Hematopoietic multipotent progenitor cell treated with erythropoietin and hydrocortisone succinate and interleukin-3 and kit ligand, for 8 days (in vitro differentiated cells): ENCODE measurements at regions not wholly inside any gene's neighbourhood (a gene's known extent, or its start where the extent isn't known, plus 50 kb on each side); places are given as distances from the start of the nearest gene placed in this dataset.
A peak's percentile ranks its signal among the peaks of the same experiment; 100 is the strongest.

Experiments used
- DNase-seq: peaks from one replicate; pipeline ENCODE4 v3.0.0-alpha.2; 2015

DNA sequence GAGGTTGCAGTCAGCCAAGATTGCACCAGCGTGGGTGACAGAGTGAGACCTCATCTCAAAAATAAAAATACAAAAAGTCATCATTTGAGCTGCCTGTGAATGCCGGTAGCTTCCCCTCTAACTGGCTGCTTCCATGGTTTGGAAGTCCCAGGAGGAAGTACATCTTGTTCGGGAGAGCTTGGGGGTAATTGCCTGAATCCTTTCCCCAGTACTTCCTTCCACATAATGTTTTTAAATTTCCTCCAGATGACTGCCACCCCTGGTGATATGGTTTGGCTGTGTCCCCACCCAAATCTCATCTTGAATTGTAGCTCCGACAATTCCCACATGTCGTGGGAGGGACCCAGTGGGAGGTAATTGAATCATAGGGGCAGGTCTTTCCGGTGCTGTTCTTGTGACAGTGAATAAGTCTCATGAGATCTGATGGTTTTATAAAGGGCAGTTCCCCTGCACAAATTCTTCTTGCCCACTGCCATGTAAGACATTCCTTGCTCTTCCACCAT is 87.2 kb downstream of the SPRING1 start:
- DNase-seq: no peak

DNA sequence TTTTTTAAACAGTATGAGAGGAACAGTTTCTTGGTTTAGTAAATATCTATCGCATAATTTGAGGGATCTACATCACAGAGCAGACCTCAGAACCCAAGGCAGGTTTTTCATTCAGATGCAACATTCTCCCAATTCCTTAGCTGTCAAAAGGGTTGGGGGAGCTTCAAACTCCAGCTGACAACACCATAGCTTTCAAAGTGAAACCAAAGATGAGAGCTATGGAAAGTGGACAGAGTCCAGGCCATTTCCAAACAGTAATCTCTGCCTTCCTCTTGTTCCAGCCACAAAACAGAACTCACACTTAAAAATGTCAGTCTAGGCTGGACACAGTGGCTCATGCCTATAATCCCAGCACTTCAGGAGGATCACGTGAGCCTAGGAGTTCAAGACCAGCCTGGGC is 87.8 kb downstream of the SPRING1 start:
- DNase-seq: no peak

DNA sequence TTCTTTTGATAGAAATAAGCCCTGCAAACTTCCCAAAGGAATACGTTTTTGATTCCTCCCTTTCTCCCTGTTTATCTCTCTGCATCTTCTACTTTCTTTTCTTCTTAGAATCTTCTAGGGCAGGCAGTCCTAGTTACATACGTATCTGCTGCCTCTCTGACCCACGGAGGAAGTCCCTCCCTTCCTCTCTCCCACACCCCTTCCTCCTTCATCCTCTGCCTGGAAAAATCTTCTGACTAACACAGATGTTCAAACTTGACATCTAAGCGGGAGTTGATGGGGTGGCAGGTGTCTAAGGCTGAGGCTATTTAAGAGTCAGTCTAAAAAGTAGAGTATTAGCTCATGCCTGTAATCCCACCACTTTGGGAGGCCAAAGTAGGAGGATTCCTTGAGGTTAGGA is 88.6 kb downstream of the MAP1LC3B2 start:
- no peak for DNase-seq

GRCh38 chr12:116646901-116647300 is 87.7 kb downstream of the MAP1LC3B2 start:
- DNase-seq: no peak

GRCh38 chr12:116644806-116645205 is 85.6 kb downstream of the MAP1LC3B2 start:
- DNase-seq: no peak

DNA sequence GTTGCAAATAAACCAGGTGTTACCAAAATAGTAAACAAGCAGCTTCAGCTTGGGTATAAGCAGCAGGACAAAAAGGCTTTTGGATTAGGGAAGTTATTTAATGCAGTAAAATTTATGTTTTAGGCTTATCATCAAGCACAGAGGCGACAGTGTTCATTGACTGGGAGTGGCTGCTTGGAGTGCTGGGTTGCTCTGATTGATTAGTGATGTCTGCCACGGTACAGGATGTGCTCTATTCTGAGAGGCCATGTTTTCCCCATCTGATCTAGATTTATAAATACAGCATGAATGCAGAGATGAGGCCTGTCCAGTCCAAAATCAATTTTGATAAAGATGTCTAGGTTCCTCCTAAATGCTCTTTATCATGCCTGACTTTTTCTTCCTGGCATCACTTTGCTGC is 83.5 kb downstream of the MAP1LC3B2 start:
- peak; percentile 14 for DNase-seq

GRCh38 chr12:116642106-116642505 is 82.9 kb downstream of the MAP1LC3B2 start:
- no peak for DNase-seq

GRCh38 chr12:116640281-116640680 is 81.1 kb downstream of the MAP1LC3B2 start:
- DNase-seq: no peak

- no peak for DNase-seq
Observed at GRCh38 chr12:116639765-116640164, 80.6 kb downstream of the MAP1LC3B2 start.

DNA sequence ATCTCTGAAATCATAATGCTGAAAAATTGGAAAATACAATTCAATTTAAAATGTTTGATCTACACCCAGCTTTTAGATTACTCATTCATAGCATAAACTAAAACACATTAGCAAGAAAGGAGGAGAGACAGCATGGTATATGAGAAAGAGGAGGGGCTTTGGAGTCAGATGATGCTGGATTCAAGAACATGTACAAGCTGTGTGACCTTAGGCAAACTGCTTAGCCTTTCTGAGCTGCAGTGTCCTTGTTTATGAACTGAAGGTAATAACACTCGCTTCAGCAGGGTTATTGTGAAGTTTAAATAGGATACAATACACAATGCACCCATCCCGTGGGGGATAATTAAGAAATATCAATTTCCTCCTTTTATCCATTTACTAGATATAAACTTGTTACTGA is 79.2 kb downstream of the MAP1LC3B2 start:
- DNase-seq: no peak

GRCh38 chr12:116637589-116638150 is 78.5 kb downstream of the MAP1LC3B2 start:
- DNase-seq: no peak

- DNase-seq: no peak
Observed at GRCh38 chr12:116636608-116637519, 77.7 kb downstream of the MAP1LC3B2 start.

DNA sequence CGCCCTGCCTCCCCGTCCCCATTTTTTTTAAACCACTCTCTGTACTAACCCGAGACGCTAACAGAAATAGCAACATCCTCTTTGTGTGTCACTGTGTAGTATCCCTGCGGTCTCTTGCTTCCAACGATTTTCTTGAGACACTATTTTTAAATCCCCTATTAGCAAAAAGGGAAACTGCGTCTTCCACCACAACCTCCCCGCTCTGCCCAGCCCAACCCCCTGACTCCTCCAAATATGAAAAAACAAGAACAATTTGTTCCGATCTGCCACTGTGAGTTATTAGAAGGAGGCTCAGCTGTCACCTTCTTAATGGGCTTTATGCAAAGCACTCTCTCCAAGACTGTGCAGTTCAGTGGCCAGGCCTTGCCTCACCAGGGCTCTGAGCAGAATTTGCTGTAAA is 76.3 kb downstream of the MAP1LC3B2 start:
- DNase-seq: peak; percentile 17

GRCh38 chr12:116633476-116633875 is 74.3 kb downstream of the MAP1LC3B2 start:
- DNase-seq: no peak

- no peak for DNase-seq
Observed at GRCh38 chr12:116631619-116632018, 72.4 kb downstream of the MAP1LC3B2 start.

- no peak for DNase-seq
Observed at GRCh38 chr12:116630762-116631161, 71.6 kb downstream of the MAP1LC3B2 start.

GRCh38 chr12:116629480-116629879 is 70.3 kb downstream of the MAP1LC3B2 start:
- DNase-seq: no peak

- no peak for DNase-seq
Observed at GRCh38 chr12:116628989-116629388, 69.8 kb downstream of the MAP1LC3B2 start.

GRCh38 chr12:116628450-116628793 is 69.2 kb downstream of the MAP1LC3B2 start:
- DNase-seq: no peak
